GM18867 (cell line): ENCODE measurements at regions not wholly inside any gene's neighbourhood (a gene's known extent, or its start where the extent isn't known, plus 50 kb on each side); places are given as distances from the start of the nearest gene placed in this dataset.

Source experiments
- ATAC-seq: cut with Tn5 transposase; IDR thresholded peaks from one replicate; pipeline ENCODE4 v1.9.1; 2021; ENCODE audit warnings: mild to moderate bottlenecking, moderate library complexity; ENCODE audit not compliant: unreplicated experiment

GRCh38 chr13:85408415-85408814 is 390.8 kb downstream of the SLITRK6 start:
- ATAC-seq, result no peak

- no peak for ATAC-seq
Measured at GRCh38 chr13:85406269-85406975, 392.8 kb downstream of the SLITRK6 start.

- no peak for ATAC-seq
Measured at GRCh38 chr13:85405316-85405897, 393.8 kb downstream of the SLITRK6 start.

GRCh38 chr13:85386424-85386823 is 412.8 kb downstream of the SLITRK6 start:
- no peak for ATAC-seq

GRCh38 chr13:85383291-85383690 is 415.9 kb downstream of the SLITRK6 start:
- no peak for ATAC-seq

- ATAC-seq, result no peak
Measured at GRCh38 chr13:85381082-85381481, 418.1 kb downstream of the SLITRK6 start.

- no peak for ATAC-seq
Measured at GRCh38 chr13:85379991-85380390, 419.2 kb downstream of the SLITRK6 start.

- no peak for ATAC-seq
Measured at GRCh38 chr13:85379433-85379832, 419.8 kb downstream of the SLITRK6 start.

GRCh38 chr13:85377783-85378182 is 421.4 kb downstream of the SLITRK6 start:
- ATAC-seq, result no peak

- no peak for ATAC-seq
Measured at GRCh38 chr13:85373322-85373721, 425.9 kb downstream of the SLITRK6 start.

- no peak for ATAC-seq
Measured at GRCh38 chr13:85371254-85371653, 428.0 kb downstream of the SLITRK6 start.

GRCh38 chr13:85368686-85369085 is 430.5 kb downstream of the SLITRK6 start:
- no peak for ATAC-seq

- ATAC-seq, result no peak
Measured at GRCh38 chr13:85367887-85368286, 431.3 kb downstream of the SLITRK6 start.

- ATAC-seq, result no peak
Measured at GRCh38 chr13:85366759-85367417, 432.3 kb downstream of the SLITRK6 start.

GRCh38 chr13:85363504-85363903 is 435.7 kb downstream of the SLITRK6 start:
- no peak for ATAC-seq

- ATAC-seq, result no peak
Measured at GRCh38 chr13:85362980-85363379, 436.2 kb downstream of the SLITRK6 start.

- no peak for ATAC-seq
Measured at GRCh38 chr13:85347251-85347650, 452.0 kb downstream of the SLITRK6 start.

GRCh38 chr13:85334187-85334586 is 465.0 kb downstream of the SLITRK6 start:
- no peak for ATAC-seq

GRCh38 chr13:85333506-85334020 is 465.7 kb downstream of the SLITRK6 start:
- no peak for ATAC-seq

GRCh38 chr13:85332615-85333014 is 466.6 kb downstream of the SLITRK6 start:
- no peak for ATAC-seq

- ATAC-seq, result no peak
Measured at GRCh38 chr13:85321734-85322133, 477.5 kb downstream of the SLITRK6 start.

GRCh38 chr13:85317781-85318180 is 481.4 kb downstream of the SLITRK6 start:
- ATAC-seq, result no peak
